GM18499 (cell line): ENCODE measurements at regions not wholly inside any gene's neighbourhood (a gene's known extent, or its start where the extent isn't known, plus 50 kb on each side); places are given as distances from the start of the nearest gene placed in this dataset.

Experiments
- ATAC-seq: cut with Tn5 transposase; IDR thresholded peaks from one replicate; pipeline ENCODE4 v1.9.1; 2021; ENCODE audit warnings: moderate number of reproducible peaks; ENCODE audit not compliant: insufficient read depth, unreplicated experiment

- ATAC-seq: no peak
Measured at GRCh38 chr2:14817848-14818247, 185.3 kb downstream of the LRATD1 start.

- no peak for ATAC-seq
Measured at GRCh38 chr2:14826518-14826917, 194.0 kb downstream of the LRATD1 start.

- no peak for ATAC-seq
Measured at GRCh38 chr2:14827226-14828023, 194.9 kb downstream of the LRATD1 start.

GRCh38 chr2:14828223-14828622 lies 195.7 kb downstream of the LRATD1 start:
- no peak for ATAC-seq

- no peak for ATAC-seq
Measured at GRCh38 chr2:14828968-14829367, 196.5 kb downstream of the LRATD1 start.

- ATAC-seq: no peak
Measured at GRCh38 chr2:14831458-14831857, 198.9 kb downstream of the LRATD1 start.

- no peak for ATAC-seq
Measured at GRCh38 chr2:14843507-14844204, 211.1 kb downstream of the LRATD1 start.

- ATAC-seq: no peak
Measured at GRCh38 chr2:14855751-14856150, 223.2 kb downstream of the LRATD1 start.

GRCh38 chr2:14861181-14861580 lies 228.7 kb downstream of the LRATD1 start:
- no peak for ATAC-seq

GRCh38 chr2:14866736-14867352 lies 234.3 kb downstream of the LRATD1 start:
- no peak for ATAC-seq

GRCh38 chr2:14867853-14868252 lies 235.3 kb downstream of the LRATD1 start:
- no peak for ATAC-seq

- no peak for ATAC-seq
Measured at GRCh38 chr2:14872779-14873325, 240.3 kb downstream of the LRATD1 start.

GRCh38 chr2:14881651-14882327 lies 249.3 kb downstream of the LRATD1 start:
- no peak for ATAC-seq

GRCh38 chr2:14884651-14885050 lies 252.1 kb downstream of the LRATD1 start:
- ATAC-seq: no peak

GRCh38 chr2:14891546-14891945 lies 259.0 kb downstream of the LRATD1 start:
- ATAC-seq: no peak

- no peak for ATAC-seq
Measured at GRCh38 chr2:14896330-14897030, 264.0 kb downstream of the LRATD1 start.

- ATAC-seq: no peak
Measured at GRCh38 chr2:14899621-14900414, 267.3 kb downstream of the LRATD1 start.

GRCh38 chr2:14901737-14902136 lies 269.2 kb downstream of the LRATD1 start:
- ATAC-seq: no peak

GRCh38 chr2:14902953-14903352 lies 270.4 kb downstream of the LRATD1 start:
- ATAC-seq: no peak
